ENCODE measurements at regions not wholly inside any gene's neighbourhood (a gene's known extent, or its start where the extent isn't known, plus 50 kb on each side); places are given as distances from the start of the nearest gene placed in this dataset.

DNA sequence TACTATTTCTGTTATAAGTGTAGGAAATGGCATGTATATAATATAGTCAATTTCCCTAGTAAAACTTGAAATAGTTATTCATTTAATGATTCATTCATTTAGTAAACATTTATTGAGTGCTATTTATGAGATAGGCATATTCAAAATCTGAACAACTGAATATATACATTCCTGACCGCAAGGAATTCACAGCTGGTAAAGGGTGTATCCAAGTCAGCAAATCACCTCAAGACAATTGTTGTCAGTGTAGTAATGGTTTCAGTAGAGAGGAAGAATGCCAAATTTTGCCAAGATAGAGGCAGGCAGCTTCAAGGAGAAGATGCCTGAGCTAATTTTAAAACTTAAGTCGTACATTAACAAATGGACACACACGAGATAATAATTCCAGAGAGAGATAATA lies 89.8 kb upstream of the CHST9 start:
- intact Hi-C loops (cut with micrococcal nuclease) = no loop called here
- H3K27me3 Mint-ChIP-seq (ENCODE audit: low read depth in 3 of 3) = no peaks in the 10 kb centered on the region
- WGBS (ENCODE audit: insufficient coverage) = no CpG with 5 or more reads among the region's 3 CpGs

DNA sequence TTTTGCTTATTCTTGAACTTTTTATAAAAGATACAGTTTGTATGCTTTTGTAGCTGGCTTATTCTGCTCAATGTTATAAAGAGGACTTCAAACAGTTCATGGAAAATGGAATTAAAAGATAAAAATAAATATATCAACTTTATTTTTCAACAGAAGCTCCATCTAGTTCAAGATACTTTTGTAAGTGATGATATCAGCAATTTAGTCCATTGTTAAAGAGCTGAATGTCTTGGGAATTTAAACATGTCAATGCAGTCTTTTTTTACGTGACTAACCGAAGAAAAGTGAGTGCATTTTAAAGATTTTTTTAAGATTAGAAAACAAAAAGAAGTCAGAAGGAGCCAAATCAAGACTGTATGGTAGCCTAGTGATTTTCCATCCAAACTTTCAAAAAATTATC lies 85.4 kb upstream of the CHST9 start:
- H3K27ac Mint-ChIP-seq = no peak overlapping the region
- H3K79me2 ChIP-seq (ENCODE audit: insufficient read depth, low read length) = no peaks in the 10 kb centered on the region
- H2AFZ ChIP-seq (ENCODE audit: insufficient read depth, low read depth, low read length, poor library complexity, severe bottlenecking) = no peak overlapping the region

More for the DNA sequence above, 89.8 kb upstream of the CHST9 start:
- Histone ChIP-seq H3K4me3 (replicated peaks in 1 of 3; ENCODE audit: low read depth in 2 of 3, low read length in 3 of 3) (no peak overlapping the region), H3K27ac (ENCODE audit: low read depth in 1 of 2, low read length in 2 of 2) (no peak overlapping the region), H4K20me1 (ENCODE audit: insufficient read depth, low read length) (no peaks in the 10 kb centered on the region), H3K4me1 (ENCODE audit: control insufficient read depth in 1 of 2, insufficient read depth in 2 of 2, low read length in 2 of 2) (no peaks in the 10 kb centered on the region), H3K9me3 (replicated peaks in 1 of 2; ENCODE audit: control insufficient read depth in 1 of 2, insufficient read depth in 1 of 2, low read length in 2 of 2) (peaks cover 0 to 2% of the 10 kb centered on the region in 2 donors), H3K4me2 (replicated peaks; ENCODE audit: extremely low read depth, low read length, poor library complexity, severe bottlenecking) (no peak overlapping the region), H3K79me2 (ENCODE audit: insufficient read depth, low read length) (no peaks in the 10 kb centered on the region), H2AFZ (ENCODE audit: insufficient read depth, low read depth, low read length, poor library complexity, severe bottlenecking) (no peak overlapping the region), H3K36me3 (replicated peaks in 1 of 2; ENCODE audit: control insufficient read depth in 1 of 2, insufficient read depth in 2 of 2, low read length in 2 of 2) (no peaks in the 10 kb centered on the region), H3K9ac (ENCODE audit: insufficient read depth, low read length, poor library complexity, severe bottlenecking) (no peak overlapping the region), H3K27me3 (ENCODE audit: control insufficient read depth in 2 of 2, insufficient read depth in 2 of 2, low read length in 2 of 2) (no peaks in the 10 kb centered on the region)
- H3K4me3 Mint-ChIP-seq = no peak overlapping the region
- H3K4me1 Mint-ChIP-seq = no peaks in the 10 kb centered on the region
- H3K36me3 Mint-ChIP-seq = no peaks in the 10 kb centered on the region
- TF ChIP-seq, protein P1, sequence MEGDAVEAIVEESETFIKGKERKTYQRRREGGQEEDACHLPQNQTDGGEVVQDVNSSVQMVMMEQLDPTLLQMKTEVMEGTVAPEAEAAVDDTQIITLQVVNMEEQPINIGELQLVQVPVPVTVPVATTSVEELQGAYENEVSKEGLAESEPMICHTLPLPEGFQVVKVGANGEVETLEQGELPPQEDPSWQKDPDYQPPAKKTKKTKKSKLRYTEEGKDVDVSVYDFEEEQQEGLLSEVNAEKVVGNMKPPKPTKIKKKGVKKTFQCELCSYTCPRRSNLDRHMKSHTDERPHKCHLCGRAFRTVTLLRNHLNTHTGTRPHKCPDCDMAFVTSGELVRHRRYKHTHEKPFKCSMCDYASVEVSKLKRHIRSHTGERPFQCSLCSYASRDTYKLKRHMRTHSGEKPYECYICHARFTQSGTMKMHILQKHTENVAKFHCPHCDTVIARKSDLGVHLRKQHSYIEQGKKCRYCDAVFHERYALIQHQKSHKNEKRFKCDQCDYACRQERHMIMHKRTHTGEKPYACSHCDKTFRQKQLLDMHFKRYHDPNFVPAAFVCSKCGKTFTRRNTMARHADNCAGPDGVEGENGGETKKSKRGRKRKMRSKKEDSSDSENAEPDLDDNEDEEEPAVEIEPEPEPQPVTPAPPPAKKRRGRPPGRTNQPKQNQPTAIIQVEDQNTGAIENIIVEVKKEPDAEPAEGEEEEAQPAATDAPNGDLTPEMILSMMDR (IDR thresholded peaks at IDR 0.05) = no peak
- no peak for DNase-seq
- peaks cover 2 to 14% (median 6%) of the 10 kb centered on the region in 7 donors for H3K9me3 Mint-ChIP-seq
- no peak overlapping the region for H3K27ac Mint-ChIP-seq

More for the DNA sequence above, 85.4 kb upstream of the CHST9 start:
- no CpG with 5 or more reads among the region's 2 CpGs for WGBS (ENCODE audit: insufficient coverage)
- peaks cover 0 to 9% (median 3%) of the 10 kb centered on the region in 7 donors for H3K9me3 Mint-ChIP-seq
- no peak overlapping the region for H3K4me3 ChIP-seq (replicated peaks in 1 of 3; ENCODE audit: low read depth in 2 of 3, low read length in 3 of 3)
- H3K27ac ChIP-seq (ENCODE audit: low read depth in 1 of 2, low read length in 2 of 2) = no peak overlapping the region
- H3K27me3 Mint-ChIP-seq (ENCODE audit: low read depth in 3 of 3) = no peaks in the 10 kb centered on the region
- no peaks in the 10 kb centered on the region for H3K27me3 ChIP-seq (ENCODE audit: control insufficient read depth in 2 of 2, insufficient read depth in 2 of 2, low read length in 2 of 2)
- TF ChIP-seq, protein P1 (IDR thresholded peaks at IDR 0.05) = no peak
- H4K20me1 ChIP-seq (ENCODE audit: insufficient read depth, low read length) = no peaks in the 10 kb centered on the region
- H3K9ac ChIP-seq (ENCODE audit: insufficient read depth, low read length, poor library complexity, severe bottlenecking) = no peak overlapping the region
- no peak for DNase-seq
- H3K36me3 ChIP-seq (replicated peaks in 1 of 2; ENCODE audit: control insufficient read depth in 1 of 2, insufficient read depth in 2 of 2, low read length in 2 of 2) = no peaks in the 10 kb centered on the region
- H3K36me3 Mint-ChIP-seq = no peaks in the 10 kb centered on the region
- intact Hi-C loops (cut with micrococcal nuclease) = no loop called here
- H3K4me1 ChIP-seq (ENCODE audit: control insufficient read depth in 1 of 2, insufficient read depth in 2 of 2, low read length in 2 of 2) = no peaks in the 10 kb centered on the region
- H3K4me3 Mint-ChIP-seq = no peak overlapping the region
- peaks cover 0 to 4% of the 10 kb centered on the region in 2 donors for H3K9me3 ChIP-seq (replicated peaks in 1 of 2; ENCODE audit: control insufficient read depth in 1 of 2, insufficient read depth in 1 of 2, low read length in 2 of 2)
- no peaks in the 10 kb centered on the region for H3K4me1 Mint-ChIP-seq
- H3K4me2 ChIP-seq (replicated peaks; ENCODE audit: extremely low read depth, low read length, poor library complexity, severe bottlenecking) = no peak overlapping the region
